ENCODE measurements at regions not wholly inside any gene's neighbourhood (a gene's known extent, or its start where the extent isn't known, plus 50 kb on each side); places are given as distances from the start of the nearest gene placed in this dataset.
A peak's percentile ranks its signal among the peaks of the same experiment; 100 is the strongest.
"Not testable (repeated sequence)": the region's sequence is repeated elsewhere in the genome, so short reads cannot be mapped to it uniquely, and the experiment has no call there.

- Mint-ChIP-seq H3K4me3 (no peak overlapping the region), H3K36me3 (ENCODE audit: low read depth) (no peaks in the 10 kb centered on the region), H3K4me1 (no peaks in the 10 kb centered on the region), H3K27me3 (no peaks in the 10 kb centered on the region), H3K27ac (no peak overlapping the region)
- DNase-seq (no peak), ATAC-seq (no peak)
- no peaks in the 10 kb centered on the region for H3K9me3 ChIP-seq (ENCODE audit: control insufficient read depth, low read length, poor library complexity, severe bottlenecking)
Observed at GRCh38 chr5:124044613-124045012, 532.6 kb downstream of the CSNK1G3 start.

GRCh38 chr5:124043456-124043855, 531.5 kb downstream of the CSNK1G3 start:
- ATAC-seq: no peak
- H3K9me3 ChIP-seq (ENCODE audit: control insufficient read depth, low read length, poor library complexity, severe bottlenecking): no peaks in the 10 kb centered on the region
- Mint-ChIP-seq H3K27me3 (no peaks in the 10 kb centered on the region), H3K36me3 (ENCODE audit: low read depth) (no peaks in the 10 kb centered on the region), H3K4me3 (no peak overlapping the region), H3K4me1 (no peaks in the 10 kb centered on the region), H3K27ac (no peak overlapping the region)
- no peak for DNase-seq

GRCh38 chr5:124040799-124041198, 528.8 kb downstream of the CSNK1G3 start:
- Mint-ChIP-seq H3K4me3 (no peak overlapping the region), H3K4me1 (no peaks in the 10 kb centered on the region), H3K36me3 (ENCODE audit: low read depth) (no peaks in the 10 kb centered on the region), H3K27me3 (no peaks in the 10 kb centered on the region), H3K27ac (no peak overlapping the region)
- ATAC-seq (no peak), DNase-seq (no peak)
- no peaks in the 10 kb centered on the region for H3K9me3 ChIP-seq (ENCODE audit: control insufficient read depth, low read length, poor library complexity, severe bottlenecking)

GRCh38 chr5:124039410-124039809, 527.4 kb downstream of the CSNK1G3 start:
- ATAC-seq (no peak), DNase-seq (no peak)
- H3K9me3 ChIP-seq (ENCODE audit: control insufficient read depth, low read length, poor library complexity, severe bottlenecking): no peaks in the 10 kb centered on the region
- H3K27me3 Mint-ChIP-seq: no peaks in the 10 kb centered on the region
- no peak overlapping the region for H3K27ac Mint-ChIP-seq
- no peaks in the 10 kb centered on the region for H3K4me1 Mint-ChIP-seq
- no peak overlapping the region for H3K4me3 Mint-ChIP-seq
- no peaks in the 10 kb centered on the region for H3K36me3 Mint-ChIP-seq (ENCODE audit: low read depth)

GRCh38 chr5:124036786-124037185, 524.8 kb downstream of the CSNK1G3 start:
- H3K4me1 Mint-ChIP-seq: no peaks in the 10 kb centered on the region
- H3K4me3 Mint-ChIP-seq: no peak overlapping the region
- H3K36me3 Mint-ChIP-seq (ENCODE audit: low read depth): no peaks in the 10 kb centered on the region
- no peak for DNase-seq
- no peak overlapping the region for H3K27ac Mint-ChIP-seq
- no peak for ATAC-seq
- no peaks in the 10 kb centered on the region for H3K27me3 Mint-ChIP-seq
- no peaks in the 10 kb centered on the region for H3K9me3 ChIP-seq (ENCODE audit: control insufficient read depth, low read length, poor library complexity, severe bottlenecking)

- H3K36me3 Mint-ChIP-seq (ENCODE audit: low read depth): no peaks in the 10 kb centered on the region
Observed at GRCh38 chr5:124034963-124035362, 523.0 kb downstream of the CSNK1G3 start.

GRCh38 chr5:124034083-124034700, 522.2 kb downstream of the CSNK1G3 start:
- no peak for DNase-seq
- no peaks in the 10 kb centered on the region for H3K9me3 ChIP-seq (ENCODE audit: control insufficient read depth, low read length, poor library complexity, severe bottlenecking)
- H3K4me3 Mint-ChIP-seq: no peak overlapping the region
- no peaks in the 10 kb centered on the region for H3K36me3 Mint-ChIP-seq (ENCODE audit: low read depth)
- no peaks in the 10 kb centered on the region for H3K27me3 Mint-ChIP-seq
- no peaks in the 10 kb centered on the region for H3K4me1 Mint-ChIP-seq
- no peak overlapping the region for H3K27ac Mint-ChIP-seq
- ATAC-seq: no peak

More at GRCh38 chr5:124034963-124035362, 523.0 kb downstream of the CSNK1G3 start:
- H3K27ac Mint-ChIP-seq: no peak overlapping the region
- H3K9me3 ChIP-seq (ENCODE audit: control insufficient read depth, low read length, poor library complexity, severe bottlenecking): no peaks in the 10 kb centered on the region
- H3K4me3 Mint-ChIP-seq: no peak overlapping the region
- ATAC-seq (peak; percentile 55), DNase-seq (no peak)
- H3K4me1 Mint-ChIP-seq: no peaks in the 10 kb centered on the region
- H3K27me3 Mint-ChIP-seq: no peaks in the 10 kb centered on the region

GRCh38 chr5:124030043-124030491, 518.1 kb downstream of the CSNK1G3 start:
- no peak for DNase-seq
- Mint-ChIP-seq H3K27me3 (no peaks in the 10 kb centered on the region), H3K27ac (no peak overlapping the region), H3K36me3 (ENCODE audit: low read depth) (no peaks in the 10 kb centered on the region), H3K4me3 (no peak overlapping the region), H3K4me1 (no peaks in the 10 kb centered on the region)
- peaks cover 3% of the 10 kb centered on the region for H3K9me3 ChIP-seq (ENCODE audit: control insufficient read depth, low read length, poor library complexity, severe bottlenecking)
- ATAC-seq: no peak

GRCh38 chr5:124027441-124027840, 515.5 kb downstream of the CSNK1G3 start:
- ATAC-seq: no peak
- Mint-ChIP-seq H3K27ac (no peak overlapping the region), H3K36me3 (ENCODE audit: low read depth) (no peaks in the 10 kb centered on the region), H3K4me1 (no peaks in the 10 kb centered on the region), H3K4me3 (no peak overlapping the region), H3K27me3 (no peaks in the 10 kb centered on the region)
- DNase-seq: no peak
- peaks cover 3% of the 10 kb centered on the region for H3K9me3 ChIP-seq (ENCODE audit: control insufficient read depth, low read length, poor library complexity, severe bottlenecking)

GRCh38 chr5:124025306-124025845, 513.4 kb downstream of the CSNK1G3 start:
- Mint-ChIP-seq H3K27me3 (no peaks in the 10 kb centered on the region), H3K27ac (no peak overlapping the region), H3K36me3 (ENCODE audit: low read depth) (no peaks in the 10 kb centered on the region), H3K4me3 (no peak overlapping the region), H3K4me1 (no peaks in the 10 kb centered on the region)
- DNase-seq (no peak), ATAC-seq (no peak)
- H3K9me3 ChIP-seq (ENCODE audit: control insufficient read depth, low read length, poor library complexity, severe bottlenecking): peaks cover 3% of the 10 kb centered on the region

- H3K4me1 Mint-ChIP-seq: no peaks in the 10 kb centered on the region
- ATAC-seq (no peak), DNase-seq (no peak)
- H3K27ac Mint-ChIP-seq: no peak overlapping the region
- no peak overlapping the region for H3K4me3 Mint-ChIP-seq
- no peaks in the 10 kb centered on the region for H3K36me3 Mint-ChIP-seq (ENCODE audit: low read depth)
- no peaks in the 10 kb centered on the region for H3K27me3 Mint-ChIP-seq
- peaks cover 3% of the 10 kb centered on the region for H3K9me3 ChIP-seq (ENCODE audit: control insufficient read depth, low read length, poor library complexity, severe bottlenecking)
Observed at GRCh38 chr5:124022966-124023365, 511.0 kb downstream of the CSNK1G3 start.

- Mint-ChIP-seq H3K36me3 (ENCODE audit: low read depth) (no peaks in the 10 kb centered on the region), H3K4me3 (no peak overlapping the region), H3K27me3 (no peaks in the 10 kb centered on the region), H3K4me1 (no peaks in the 10 kb centered on the region), H3K27ac (no peak overlapping the region)
- ATAC-seq: no peak
- DNase-seq: no peak
- H3K9me3 ChIP-seq (ENCODE audit: control insufficient read depth, low read length, poor library complexity, severe bottlenecking): peaks cover under 1% of the 10 kb centered on the region
Observed at GRCh38 chr5:124021776-124022175, 509.8 kb downstream of the CSNK1G3 start.

GRCh38 chr5:124021066-124021641, 509.2 kb downstream of the CSNK1G3 start:
- Mint-ChIP-seq H3K4me1 (no peaks in the 10 kb centered on the region), H3K27ac (no peak overlapping the region), H3K4me3 (no peak overlapping the region), H3K27me3 (no peaks in the 10 kb centered on the region), H3K36me3 (ENCODE audit: low read depth) (no peaks in the 10 kb centered on the region)
- no peak for ATAC-seq
- DNase-seq: no peak
- H3K9me3 ChIP-seq (ENCODE audit: control insufficient read depth, low read length, poor library complexity, severe bottlenecking): no peaks in the 10 kb centered on the region

GRCh38 chr5:124017321-124017720, 505.3 kb downstream of the CSNK1G3 start:
- not testable (repeated sequence) for H3K27me3 Mint-ChIP-seq; H3K4me1 Mint-ChIP-seq; DNase-seq; H3K36me3 Mint-ChIP-seq (ENCODE audit: low read depth); H3K9me3 ChIP-seq (ENCODE audit: control insufficient read depth, low read length, poor library complexity, severe bottlenecking); H3K27ac Mint-ChIP-seq; H3K4me3 Mint-ChIP-seq; ATAC-seq
